ENCODE measurements at regions not wholly inside any gene's neighbourhood (a gene's known extent, or its start where the extent isn't known, plus 50 kb on each side); places are given as distances from the start of the nearest gene placed in this dataset.

DNA sequence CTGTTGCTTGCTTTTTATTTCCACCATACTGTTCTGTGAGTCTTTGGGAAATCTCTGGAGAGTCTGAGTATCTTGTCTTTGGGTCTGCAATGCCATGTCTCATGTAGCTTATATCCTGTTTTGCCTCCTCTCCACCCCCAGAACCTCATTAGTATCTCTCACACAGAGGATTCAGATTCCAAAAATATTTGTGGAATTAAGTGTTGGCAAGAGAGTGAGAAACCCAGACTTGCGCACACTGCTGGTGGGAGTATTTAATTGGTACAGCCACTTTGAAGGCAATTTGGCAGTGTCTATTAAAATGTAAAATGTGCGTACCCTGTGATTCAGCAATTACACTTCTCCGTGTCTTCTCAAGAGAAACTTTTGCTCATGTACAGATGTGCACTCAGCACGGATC, 68.6 kb downstream of the ZNF621 start:
- DNase-seq: no peak
- no peak for FAIRE-seq

DNA sequence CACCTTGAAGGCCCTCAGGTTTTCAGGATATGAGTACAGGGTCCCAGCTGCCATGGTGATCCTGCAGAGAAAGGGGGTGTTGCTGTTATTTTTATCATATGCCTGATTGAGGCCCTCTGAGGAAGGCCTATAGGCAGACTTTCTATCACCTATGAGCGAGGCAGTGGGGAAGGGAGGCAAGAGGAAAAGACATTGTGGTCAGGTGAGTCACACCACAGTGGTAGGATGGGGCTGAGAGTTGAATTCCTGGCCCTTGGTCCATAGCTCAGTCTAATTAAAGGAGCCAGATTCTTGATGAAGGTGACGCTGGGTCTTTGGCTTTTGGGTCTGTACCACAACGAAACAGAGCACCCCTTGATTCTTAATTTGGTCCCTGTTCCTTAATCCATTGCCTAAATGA, 72.7 kb downstream of the ZNF621 start:
- H3K4me1 ChIP-seq (ENCODE audit: control insufficient read depth in 3 of 3, insufficient read depth in 2 of 3, low read depth in 1 of 3, low read length in 2 of 3): no peaks in the 10 kb centered on the region
- peaks cover 0 to 1% of the 10 kb centered on the region in 2 donors for H3K9me3 ChIP-seq (ENCODE audit: control insufficient read depth in 2 of 2, insufficient read depth in 1 of 2, low read depth in 1 of 2, low read length in 1 of 2)
- H3K36me3 ChIP-seq (ENCODE audit: control insufficient read depth in 3 of 3, insufficient read depth in 2 of 3, low read depth in 1 of 3, low read length in 3 of 3): no peaks in the 10 kb centered on the region
- 76 to 88% (median 84%) methylated on average over 3 of the region's 3 CpGs for WGBS, 3 donors
- no peak for FAIRE-seq
- no peak overlapping the region for H3K4me3 ChIP-seq (ENCODE audit: low read depth in 1 of 3, low read length in 3 of 3)
- no peaks in the 10 kb centered on the region for H3K27me3 ChIP-seq (ENCODE audit: control insufficient read depth in 3 of 3, insufficient read depth in 3 of 3, low read length in 3 of 3)
- no peak overlapping the region for H3K27ac ChIP-seq (ENCODE audit: low read depth in 1 of 3, low read length in 2 of 3)
- no peak for DNase-seq

More for the DNA sequence above, 68.6 kb downstream of the ZNF621 start:
- no peak overlapping the region for H3K27ac ChIP-seq (ENCODE audit: low read depth in 1 of 3, low read length in 2 of 3)
- no peaks in the 10 kb centered on the region for H3K4me1 ChIP-seq (ENCODE audit: control insufficient read depth in 3 of 3, insufficient read depth in 2 of 3, low read depth in 1 of 3, low read length in 2 of 3)
- H3K27me3 ChIP-seq (ENCODE audit: control insufficient read depth in 3 of 3, insufficient read depth in 3 of 3, low read length in 3 of 3): no peaks in the 10 kb centered on the region
- H3K9me3 ChIP-seq (ENCODE audit: control insufficient read depth in 2 of 2, insufficient read depth in 1 of 2, low read depth in 1 of 2, low read length in 1 of 2): no peaks in the 10 kb centered on the region
- H3K36me3 ChIP-seq (ENCODE audit: control insufficient read depth in 3 of 3, insufficient read depth in 2 of 3, low read depth in 1 of 3, low read length in 3 of 3): no peaks in the 10 kb centered on the region
- no peak overlapping the region for H3K4me3 ChIP-seq (ENCODE audit: low read depth in 1 of 3, low read length in 3 of 3)
- WGBS, 3 donors: 86 to 94% (median 88%) methylated on average over 4 of the region's 4 CpGs

DNA sequence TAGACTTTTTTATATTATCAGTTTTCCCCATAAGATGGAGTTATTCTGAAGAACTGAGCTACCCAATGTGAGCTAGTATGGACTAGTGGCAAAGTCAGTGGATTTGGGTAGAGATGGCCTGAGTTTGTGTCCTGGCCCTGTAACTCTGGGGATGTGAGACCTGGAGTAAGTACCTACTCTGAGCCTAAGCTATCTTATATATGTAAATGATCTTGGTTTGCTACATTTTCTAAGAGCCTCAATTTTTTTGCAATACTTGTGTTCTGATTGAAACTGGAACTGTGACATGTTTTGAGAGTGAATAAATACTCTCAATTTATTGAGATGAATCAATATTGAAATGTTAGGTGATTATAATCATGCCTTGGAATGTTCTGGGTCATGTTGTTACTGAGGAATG, 73.6 kb downstream of the ZNF621 start:
- FAIRE-seq: no peak
- DNase-seq: no peak
- H3K4me1 ChIP-seq (ENCODE audit: control insufficient read depth in 3 of 3, insufficient read depth in 2 of 3, low read depth in 1 of 3, low read length in 2 of 3): no peaks in the 10 kb centered on the region

DNA sequence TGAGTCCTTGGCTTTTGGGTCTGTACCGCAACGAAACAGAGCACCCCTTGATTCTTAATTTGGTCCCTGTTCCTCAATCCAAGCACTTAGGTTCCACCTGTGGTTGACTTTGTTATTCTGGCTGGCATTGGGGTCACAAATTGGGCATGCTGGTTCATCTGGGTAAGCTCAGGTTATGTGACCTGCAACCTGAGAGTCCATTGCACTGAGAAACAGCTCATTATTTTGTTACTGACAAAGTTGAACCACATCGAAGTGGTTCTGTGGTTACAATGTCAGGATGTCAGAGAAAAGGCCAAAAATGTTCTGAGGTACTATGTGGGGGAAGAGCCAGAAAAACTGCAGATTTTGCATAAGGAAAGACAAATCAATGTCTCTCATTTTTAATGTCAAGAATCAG, 74.2 kb downstream of the ZNF621 start:
- 90 to 91% (median 91%) methylated on average over 3 of the region's 3 CpGs for whole genome bisulfite sequencing, 3 donors
- no peak for FAIRE-seq

More for the DNA sequence above, 73.6 kb downstream of the ZNF621 start:
- Histone ChIP-seq H3K27me3 (ENCODE audit: control insufficient read depth in 3 of 3, insufficient read depth in 3 of 3, low read length in 3 of 3) (no peaks in the 10 kb centered on the region), H3K9me3 (ENCODE audit: control insufficient read depth in 2 of 2, insufficient read depth in 1 of 2, low read depth in 1 of 2, low read length in 1 of 2) (peaks cover 0 to 5% of the 10 kb centered on the region in 2 donors), H3K27ac (ENCODE audit: low read depth in 1 of 3, low read length in 2 of 3) (no peak overlapping the region), H3K4me3 (ENCODE audit: low read depth in 1 of 3, low read length in 3 of 3) (no peak overlapping the region), H3K36me3 (ENCODE audit: control insufficient read depth in 3 of 3, insufficient read depth in 2 of 3, low read depth in 1 of 3, low read length in 3 of 3) (no peaks in the 10 kb centered on the region)

DNA sequence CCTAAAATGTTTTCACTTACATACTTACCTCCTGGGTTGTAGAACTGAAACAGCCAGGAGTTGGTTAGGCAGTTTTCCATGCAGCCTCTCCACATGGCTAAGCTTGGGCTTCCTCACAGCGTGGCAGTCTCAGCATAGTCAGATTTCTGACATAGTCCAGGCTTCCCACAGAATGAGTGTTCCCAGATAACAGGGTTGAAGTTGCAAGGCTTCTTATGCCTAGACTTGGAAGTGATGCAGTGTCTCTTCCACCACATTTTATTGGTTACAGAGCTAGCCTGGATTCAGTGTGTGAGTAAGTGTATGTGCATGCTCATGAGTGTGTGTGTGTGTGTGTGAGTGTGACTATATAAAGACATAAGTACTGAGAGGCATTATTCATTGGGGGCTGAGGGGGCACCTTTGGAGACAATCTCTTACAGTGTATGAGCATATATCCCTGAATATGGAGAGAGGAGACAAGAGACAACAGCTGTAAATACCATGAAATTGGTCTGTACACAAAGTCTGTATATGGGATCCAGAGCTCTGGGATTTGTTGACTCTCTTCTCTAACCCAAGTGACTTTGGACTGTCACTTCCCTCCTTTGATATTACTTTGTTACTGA, 78.1 kb downstream of the ZNF621 start:
- H3K27ac ChIP-seq (ENCODE audit: low read depth in 1 of 3, low read length in 2 of 3): no peak overlapping the region
- FAIRE-seq: no peak
- H3K4me3 ChIP-seq (ENCODE audit: low read depth in 1 of 3, low read length in 3 of 3): no peak overlapping the region
- WGBS, 3 donors: 77 to 95% (median 89%) methylated on average over 1 of the region's 1 CpG
- peaks cover 0 to 4% (median 2%) of the 10 kb centered on the region in 3 donors for H3K27me3 ChIP-seq (ENCODE audit: control insufficient read depth in 3 of 3, insufficient read depth in 3 of 3, low read length in 3 of 3)
- H3K36me3 ChIP-seq (ENCODE audit: control insufficient read depth in 3 of 3, insufficient read depth in 2 of 3, low read depth in 1 of 3, low read length in 3 of 3): no peaks in the 10 kb centered on the region
- peaks cover 0 to 5% of the 10 kb centered on the region in 2 donors for H3K9me3 ChIP-seq (ENCODE audit: control insufficient read depth in 2 of 2, insufficient read depth in 1 of 2, low read depth in 1 of 2, low read length in 1 of 2)
- H3K4me1 ChIP-seq (ENCODE audit: control insufficient read depth in 3 of 3, insufficient read depth in 2 of 3, low read depth in 1 of 3, low read length in 2 of 3): no peaks in the 10 kb centered on the region
- DNase-seq: no peak

More for the DNA sequence above, 74.2 kb downstream of the ZNF621 start:
- DNase-seq: no peak
- Histone ChIP-seq H3K9me3 (ENCODE audit: control insufficient read depth in 2 of 2, insufficient read depth in 1 of 2, low read depth in 1 of 2, low read length in 1 of 2) (peaks cover 0 to 5% of the 10 kb centered on the region in 2 donors), H3K27ac (ENCODE audit: low read depth in 1 of 3, low read length in 2 of 3) (no peak overlapping the region), H3K36me3 (ENCODE audit: control insufficient read depth in 3 of 3, insufficient read depth in 2 of 3, low read depth in 1 of 3, low read length in 3 of 3) (no peaks in the 10 kb centered on the region), H3K4me3 (ENCODE audit: low read depth in 1 of 3, low read length in 3 of 3) (no peak overlapping the region), H3K4me1 (ENCODE audit: control insufficient read depth in 3 of 3, insufficient read depth in 2 of 3, low read depth in 1 of 3, low read length in 2 of 3) (no peaks in the 10 kb centered on the region), H3K27me3 (ENCODE audit: control insufficient read depth in 3 of 3, insufficient read depth in 3 of 3, low read length in 3 of 3) (no peaks in the 10 kb centered on the region)

DNA sequence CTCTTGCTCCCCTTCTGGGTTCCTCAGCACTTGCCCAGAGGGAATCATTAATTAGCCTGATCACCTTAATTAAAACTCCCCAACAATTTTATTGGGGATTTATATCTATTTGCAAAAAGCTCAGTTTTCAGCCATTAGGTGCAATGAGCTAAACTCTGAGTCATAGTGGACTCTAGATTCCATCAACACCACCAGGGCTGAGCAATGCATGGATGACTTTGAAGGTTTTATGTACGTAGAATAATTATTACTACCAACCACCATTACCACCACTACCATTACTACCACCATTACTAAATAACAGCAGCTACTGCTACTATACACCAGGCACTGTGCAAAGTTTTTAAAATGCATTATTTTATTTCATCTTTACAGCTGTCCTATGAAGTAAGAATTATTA, 81.2 kb downstream of the ZNF621 start:
- Histone ChIP-seq H3K4me1 (ENCODE audit: control insufficient read depth in 3 of 3, insufficient read depth in 2 of 3, low read depth in 1 of 3, low read length in 2 of 3) (no peaks in the 10 kb centered on the region), H3K9me3 (ENCODE audit: control insufficient read depth in 2 of 2, insufficient read depth in 1 of 2, low read depth in 1 of 2, low read length in 1 of 2) (peaks cover 0 to 5% of the 10 kb centered on the region in 2 donors), H3K27ac (ENCODE audit: low read depth in 1 of 3, low read length in 2 of 3) (no peak overlapping the region), H3K27me3 (ENCODE audit: control insufficient read depth in 3 of 3, insufficient read depth in 3 of 3, low read length in 3 of 3) (peaks cover 0 to 10% (median 2%) of the 10 kb centered on the region in 3 donors), H3K36me3 (ENCODE audit: control insufficient read depth in 3 of 3, insufficient read depth in 2 of 3, low read depth in 1 of 3, low read length in 3 of 3) (no peaks in the 10 kb centered on the region), H3K4me3 (ENCODE audit: low read depth in 1 of 3, low read length in 3 of 3) (no peak overlapping the region)
- no peak for DNase-seq
- WGBS, 3 donors: 65 to 80% (median 78%) methylated on average over 1 of the region's 1 CpG
- FAIRE-seq: no peak

DNA sequence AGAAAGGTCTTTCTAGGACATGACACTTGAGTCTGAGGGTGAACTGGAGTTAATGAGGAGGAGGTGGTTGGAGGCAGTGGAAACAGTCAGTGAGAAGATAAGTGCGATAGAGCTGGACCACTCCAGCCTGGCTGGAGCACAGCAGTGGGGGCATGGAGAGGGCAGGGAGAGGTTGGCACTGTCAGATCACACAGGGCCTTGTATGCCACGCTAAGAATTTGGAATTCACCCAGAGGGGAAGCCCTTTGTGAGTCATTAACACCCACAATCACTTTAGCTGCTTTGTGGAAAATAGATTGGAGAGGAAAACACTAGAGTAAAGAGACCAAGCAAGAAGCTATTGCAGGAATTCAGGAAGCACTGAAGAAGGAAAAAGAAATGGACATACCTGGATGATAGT, 83.3 kb downstream of the ZNF621 start:
- FAIRE-seq: no peak

DNA sequence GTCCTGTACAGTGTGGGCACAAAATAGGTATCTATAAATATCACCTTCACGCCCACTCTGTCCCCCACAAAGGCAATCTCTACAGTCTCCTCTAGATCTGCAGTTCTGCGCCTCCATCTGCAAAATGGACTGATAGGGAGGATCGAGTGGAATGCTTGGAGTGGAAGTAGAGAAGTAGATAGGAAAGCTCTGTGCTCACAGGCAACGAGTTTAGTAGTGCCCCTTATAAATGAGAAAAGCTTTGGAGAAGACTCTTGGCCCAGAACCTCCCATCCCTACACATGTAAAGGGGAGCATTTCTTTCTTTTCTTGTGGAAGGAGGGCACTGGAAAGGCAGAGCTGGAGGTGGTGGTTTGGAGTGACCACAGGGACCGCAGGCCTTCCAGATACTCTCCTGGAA, 88.5 kb downstream of the ZNF621 start:
- no peak overlapping the region for H3K27ac ChIP-seq (ENCODE audit: low read depth in 1 of 3, low read length in 2 of 3)
- H3K9me3 ChIP-seq (ENCODE audit: control insufficient read depth in 2 of 2, insufficient read depth in 1 of 2, low read depth in 1 of 2, low read length in 1 of 2): no peaks in the 10 kb centered on the region
- FAIRE-seq (no peak), DNase-seq (no peak)
- H3K4me3 ChIP-seq (ENCODE audit: low read depth in 1 of 3, low read length in 3 of 3): no peak overlapping the region
- no peaks in the 10 kb centered on the region for H3K36me3 ChIP-seq (ENCODE audit: control insufficient read depth in 3 of 3, insufficient read depth in 2 of 3, low read depth in 1 of 3, low read length in 3 of 3)
- 88 to 89% (median 88%) methylated on average over 5 of the region's 5 CpGs for WGBS, 3 donors
- H3K4me1 ChIP-seq (ENCODE audit: control insufficient read depth in 3 of 3, insufficient read depth in 2 of 3, low read depth in 1 of 3, low read length in 2 of 3): no peaks in the 10 kb centered on the region
- H3K27me3 ChIP-seq (ENCODE audit: control insufficient read depth in 3 of 3, insufficient read depth in 3 of 3, low read length in 3 of 3): peaks cover 0 to 25% (median 14%) of the 10 kb centered on the region in 3 donors

More for the DNA sequence above, 83.3 kb downstream of the ZNF621 start:
- no peaks in the 10 kb centered on the region for H3K4me1 ChIP-seq (ENCODE audit: control insufficient read depth in 3 of 3, insufficient read depth in 2 of 3, low read depth in 1 of 3, low read length in 2 of 3)
- WGBS, 3 donors: 51 to 71% (median 56%) methylated on average over 2 of the region's 2 CpGs
- H3K9me3 ChIP-seq (ENCODE audit: control insufficient read depth in 2 of 2, insufficient read depth in 1 of 2, low read depth in 1 of 2, low read length in 1 of 2): no peaks in the 10 kb centered on the region
- no peak overlapping the region for H3K27ac ChIP-seq (ENCODE audit: low read depth in 1 of 3, low read length in 2 of 3)
- H3K36me3 ChIP-seq (ENCODE audit: control insufficient read depth in 3 of 3, insufficient read depth in 2 of 3, low read depth in 1 of 3, low read length in 3 of 3): no peaks in the 10 kb centered on the region
- no peak overlapping the region for H3K4me3 ChIP-seq (ENCODE audit: low read depth in 1 of 3, low read length in 3 of 3)
- H3K27me3 ChIP-seq (ENCODE audit: control insufficient read depth in 3 of 3, insufficient read depth in 3 of 3, low read length in 3 of 3): peaks cover 0 to 10% (median 2%) of the 10 kb centered on the region in 3 donors
- no peak for DNase-seq
